PC-3 (cell line): ENCODE measurements at regions not wholly inside any gene's neighbourhood (a gene's known extent, or its start where the extent isn't known, plus 50 kb on each side); places are given as distances from the start of the nearest gene placed in this dataset.

Source experiments
- CTCF ChIP-seq: fragments of 300-600 bp; sonication (generic); conservative IDR thresholded peaks from 2 replicates; pipeline ENCODE4 v1.5.1; 2017; ENCODE audit warnings: antibody characterized with exemption, low read depth, mild to moderate bottlenecking, low read length
- EZH2 ChIP-seq: fragments of 300-600 bp; sonication (generic); IDR thresholded peaks from one replicate; pipeline ENCODE4 v1.6.1; 2017; ENCODE audit warnings: antibody characterized with exemption, mild to moderate bottlenecking, low read length; ENCODE audit not compliant: unreplicated experiment

GRCh38 chr9:13352451-13352979 is 73.0 kb upstream of the MPDZ start:
- no peak for TF ChIP-seq EZH2
- TF ChIP-seq CTCF = no peak
